HG03460 (cell line): ENCODE measurements at regions not wholly inside any gene's neighbourhood (a gene's known extent, or its start where the extent isn't known, plus 50 kb on each side); places are given as distances from the start of the nearest gene placed in this dataset.

ENCODE experiments used
- ATAC-seq: cut with Tn5 transposase; IDR thresholded peaks from one replicate; pipeline ENCODE4 v1.9.1; 2021; ENCODE audit not compliant: unreplicated experiment

GRCh38 chr13:84917252-84917878 lies 881.9 kb downstream of the SLITRK6 start:
- no peak for ATAC-seq

- ATAC-seq = no peak
Measured at GRCh38 chr13:84912720-84913119, 886.5 kb downstream of the SLITRK6 start.

DNA sequence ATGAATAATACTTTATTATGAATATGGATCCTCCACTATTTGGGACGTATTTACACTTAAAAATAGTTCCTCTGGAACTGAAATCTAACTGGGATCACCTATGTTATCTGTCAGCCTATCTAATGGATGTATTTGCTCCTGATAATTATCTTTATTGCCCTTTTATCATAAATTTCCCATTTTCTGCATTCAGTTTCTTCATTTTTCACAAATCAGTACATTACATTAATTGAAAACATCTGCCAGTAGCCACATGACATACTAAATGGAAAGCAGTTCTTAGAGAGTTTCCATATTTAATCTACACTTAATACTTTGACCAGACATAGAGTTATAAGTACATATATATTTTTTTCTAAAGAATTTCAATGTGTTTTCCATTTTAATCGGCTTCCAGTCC lies 888.8 kb downstream of the SLITRK6 start:
- ATAC-seq = no peak

DNA sequence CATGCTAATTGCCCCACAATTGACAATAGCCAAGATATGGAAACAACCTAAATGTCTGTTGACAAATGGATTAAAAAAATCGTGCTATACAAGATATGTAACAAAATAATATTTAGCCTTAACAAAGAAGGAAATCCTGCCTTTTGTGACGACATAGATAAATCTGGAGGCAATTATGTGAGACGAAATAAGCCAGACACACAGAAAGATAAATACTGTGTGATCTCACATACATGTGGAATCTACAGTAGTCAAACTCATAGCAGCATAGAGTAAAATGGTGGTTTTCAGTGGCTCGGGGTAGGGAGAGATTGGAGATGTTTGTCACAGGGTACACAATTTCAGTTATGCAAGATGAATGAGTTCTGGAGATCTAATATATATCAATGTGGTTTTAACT lies 895.8 kb downstream of the SLITRK6 start:
- ATAC-seq = no peak

DNA sequence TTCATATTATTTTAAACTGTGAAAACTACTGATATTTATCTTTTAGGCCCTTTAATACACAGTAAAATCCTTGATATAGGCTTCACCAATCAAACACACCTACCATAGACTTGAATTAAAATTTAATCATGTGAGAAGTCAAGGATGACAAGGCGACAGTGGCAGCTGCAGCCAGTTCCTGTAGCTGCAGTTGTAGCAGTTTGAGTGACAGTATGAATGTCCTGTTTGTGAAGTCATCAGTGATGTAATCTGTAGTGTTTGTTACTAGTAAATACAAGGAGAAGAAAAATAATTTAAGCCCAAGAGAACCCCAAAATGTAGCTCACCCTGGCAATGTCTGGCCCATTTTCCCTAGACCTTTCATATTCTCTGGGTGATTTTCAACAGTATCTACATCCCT lies 897.0 kb downstream of the SLITRK6 start:
- ATAC-seq = no peak

GRCh38 chr13:84896128-84896527 lies 903.1 kb downstream of the SLITRK6 start:
- ATAC-seq = peak; percentile 62

DNA sequence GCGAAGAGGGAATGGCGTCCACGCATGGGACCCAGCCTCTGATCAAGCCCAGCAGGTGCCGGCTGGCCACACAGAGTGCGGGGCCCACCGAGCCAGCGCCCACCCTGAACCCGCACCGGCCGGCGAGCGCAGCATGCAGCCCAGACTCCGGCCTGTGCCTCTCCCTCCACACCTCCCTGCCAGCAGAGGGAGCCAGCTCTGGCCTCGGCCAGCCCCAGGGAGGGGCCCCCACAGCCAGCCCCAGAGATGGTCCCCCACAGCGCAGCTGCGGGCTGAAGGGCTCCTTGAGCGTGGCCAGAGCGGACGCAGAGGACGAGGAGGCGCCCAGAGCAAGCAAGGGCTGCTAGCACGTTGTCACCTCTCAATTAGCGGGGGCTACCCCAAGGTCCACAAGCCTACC lies 904.5 kb downstream of the SLITRK6 start:
- ATAC-seq = no peak

DNA sequence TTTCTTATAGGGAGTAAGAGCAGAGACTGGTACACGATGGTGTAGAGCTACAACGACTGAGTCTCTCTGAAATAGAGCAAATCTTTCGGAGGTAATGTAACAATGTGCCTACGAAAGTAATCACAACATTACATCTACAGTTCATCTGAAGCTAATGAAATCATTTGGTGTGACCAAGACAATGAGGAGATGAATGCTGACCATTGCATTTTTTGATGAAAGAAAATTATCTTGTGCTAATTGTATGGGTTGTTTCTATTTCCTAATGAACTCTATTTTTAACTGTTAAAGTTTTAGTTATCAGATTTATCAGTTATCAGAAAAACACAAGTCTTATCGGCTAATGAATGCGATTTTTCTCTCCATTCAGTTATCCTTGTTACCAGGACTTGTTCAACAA lies 913.4 kb downstream of the SLITRK6 start:
- ATAC-seq = no peak

DNA sequence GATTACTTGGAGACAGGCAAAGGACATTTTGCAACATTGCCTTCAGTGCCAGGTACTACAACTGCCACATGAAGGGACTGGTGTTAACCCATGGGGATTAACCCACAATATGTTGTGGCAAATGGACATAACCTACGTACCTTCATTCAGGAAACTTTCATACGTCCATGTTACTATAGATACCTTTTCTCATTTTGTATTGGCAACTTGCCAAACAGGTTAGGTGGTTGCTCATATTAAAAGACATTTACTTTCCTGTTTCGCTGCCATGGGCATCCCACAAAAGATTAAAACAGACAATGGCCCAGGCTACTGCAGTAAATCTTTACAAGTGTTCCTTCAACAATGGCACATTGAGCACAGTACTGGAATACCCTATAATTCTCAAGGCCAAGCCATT lies 925.3 kb downstream of the SLITRK6 start:
- ATAC-seq = no peak

DNA sequence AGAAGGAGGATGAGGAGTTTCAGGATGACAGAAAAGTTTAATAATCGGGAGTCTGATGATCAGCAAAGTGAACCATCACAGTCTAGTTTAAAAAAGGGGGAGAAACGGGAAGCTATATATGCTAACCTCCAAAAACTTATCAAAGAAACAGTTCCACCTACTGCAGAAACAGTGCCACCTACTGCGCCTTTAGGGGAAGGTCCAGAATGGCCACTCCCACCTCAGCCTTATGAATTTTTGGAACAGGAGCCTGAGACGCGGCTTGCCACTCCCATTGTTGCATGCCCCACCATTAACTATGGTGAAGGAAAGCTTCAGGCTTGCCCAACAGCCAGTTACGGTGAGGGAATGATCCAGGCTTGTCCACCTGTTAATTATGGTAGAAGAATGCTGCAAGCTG lies 929.0 kb downstream of the SLITRK6 start:
- no peak for ATAC-seq

GRCh38 chr13:84867246-84867645 lies 932.0 kb downstream of the SLITRK6 start:
- no peak for ATAC-seq

GRCh38 chr13:84865783-84866221 lies 933.4 kb downstream of the SLITRK6 start:
- ATAC-seq = no peak

- ATAC-seq = no peak
Measured at GRCh38 chr13:84864341-84864740, 934.9 kb downstream of the SLITRK6 start.

DNA sequence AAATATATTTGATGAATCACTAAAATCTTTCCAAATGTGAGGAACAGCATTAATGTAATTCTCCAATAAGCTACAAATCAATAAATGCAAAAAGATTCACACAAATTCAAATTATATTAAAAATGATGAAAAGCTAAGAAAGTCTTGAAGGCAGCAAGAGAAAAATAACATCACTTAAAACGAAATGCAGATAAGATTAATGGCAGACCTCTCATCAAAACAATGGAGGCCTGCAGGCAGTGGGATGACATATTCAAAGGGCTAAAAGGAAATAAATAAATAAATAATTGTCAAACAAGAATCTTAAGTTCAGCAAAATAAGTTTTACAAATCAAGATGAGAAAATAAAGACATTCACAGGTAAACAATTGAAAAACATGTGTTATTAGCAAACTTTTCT lies 952.1 kb downstream of the SLITRK6 start:
- no peak for ATAC-seq

DNA sequence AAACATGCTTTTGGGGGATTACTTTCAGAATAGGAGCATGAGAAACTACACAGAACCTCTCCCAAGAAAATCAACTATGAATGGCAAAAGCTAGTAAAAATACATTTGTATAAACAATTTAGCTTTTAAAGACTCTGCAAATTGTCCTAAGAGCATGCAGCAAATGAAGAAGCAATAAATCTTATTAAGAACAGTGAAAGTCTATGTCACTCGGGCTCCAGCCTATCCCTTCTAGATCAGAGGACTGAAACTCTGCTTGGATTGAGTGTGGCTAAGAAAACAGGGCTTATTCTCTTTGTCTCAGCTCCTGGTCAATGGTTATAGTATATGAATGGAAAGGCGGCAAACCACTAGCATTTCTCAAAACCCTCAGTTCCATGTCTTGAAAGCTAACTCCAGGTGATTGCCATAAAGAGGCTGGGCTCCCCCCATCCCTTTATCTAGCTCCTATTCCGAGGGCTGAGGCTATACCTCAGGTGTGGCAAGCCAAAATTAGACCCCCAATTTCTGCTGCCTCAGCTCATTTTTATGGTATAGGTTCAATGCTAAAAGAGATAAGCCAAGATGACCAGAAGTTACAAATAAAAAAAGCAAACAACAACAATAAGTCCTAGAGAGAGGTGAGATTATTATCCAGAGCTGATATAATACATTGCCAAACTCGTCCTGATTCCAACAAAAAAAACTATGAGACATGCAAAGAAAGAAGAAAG lies 953.2 kb downstream of the SLITRK6 start:
- ATAC-seq = no peak

- no peak for ATAC-seq
Measured at GRCh38 chr13:84844473-84844872, 954.7 kb downstream of the SLITRK6 start.

DNA sequence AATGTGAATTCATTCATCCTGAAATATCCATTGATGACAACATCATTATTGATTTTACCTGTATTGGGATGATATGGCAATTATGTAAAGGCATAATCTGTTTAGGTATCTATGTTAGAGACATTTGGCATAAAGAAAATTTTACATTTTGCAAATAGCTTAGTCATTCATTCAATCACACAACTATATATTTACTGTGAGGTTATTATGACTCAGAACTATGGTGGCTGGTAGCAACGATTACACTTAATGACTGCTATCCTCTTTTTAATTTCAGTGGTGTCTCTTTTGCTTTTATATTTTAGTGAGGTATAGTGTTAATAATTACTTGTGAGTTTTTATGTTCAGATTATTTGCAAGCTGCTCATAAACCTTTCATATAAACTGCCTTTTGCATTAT lies 955.9 kb downstream of the SLITRK6 start:
- no peak for ATAC-seq

DNA sequence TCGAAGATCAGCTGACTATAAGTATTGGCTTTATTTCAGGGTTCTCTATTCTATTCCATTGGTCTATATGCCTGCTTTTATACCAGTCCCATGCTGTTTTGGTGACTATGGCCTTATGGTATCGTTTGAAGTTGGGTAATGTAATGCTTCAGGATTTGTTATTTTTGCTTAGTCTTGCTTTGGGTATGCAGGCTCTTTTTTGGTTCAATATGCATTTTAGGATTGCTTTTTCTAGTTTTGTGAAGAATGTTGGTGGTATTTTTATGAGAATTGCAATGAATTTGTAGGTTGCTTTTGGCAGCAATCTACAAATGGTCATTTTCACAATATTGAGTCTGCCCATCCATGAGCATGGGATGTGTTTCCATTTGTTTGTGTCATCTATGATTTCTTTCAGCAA lies 951.9 kb upstream of the SLITRK1 start:
- no peak for ATAC-seq

- no peak for ATAC-seq
Measured at GRCh38 chr13:84831666-84832657, 949.7 kb upstream of the SLITRK1 start.

DNA sequence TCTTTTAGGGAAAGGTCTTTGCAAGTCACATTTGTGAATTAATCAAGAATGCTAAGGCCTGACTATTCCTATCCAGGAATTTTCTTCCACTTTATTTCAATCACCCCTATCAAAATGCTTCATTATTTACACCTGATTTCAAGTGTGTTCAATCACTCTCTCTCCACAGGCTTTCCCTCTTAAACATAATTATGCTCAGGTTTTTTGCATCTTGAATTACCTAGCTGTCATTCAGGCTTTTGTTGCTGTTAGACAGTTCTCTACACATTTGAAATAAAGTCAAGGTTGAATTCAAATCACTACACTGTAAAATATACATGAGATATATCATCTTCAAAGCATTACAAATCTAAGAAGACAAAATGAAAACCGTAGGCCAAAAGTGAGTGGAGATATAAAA lies 941.3 kb upstream of the SLITRK1 start:
- no peak for ATAC-seq

DNA sequence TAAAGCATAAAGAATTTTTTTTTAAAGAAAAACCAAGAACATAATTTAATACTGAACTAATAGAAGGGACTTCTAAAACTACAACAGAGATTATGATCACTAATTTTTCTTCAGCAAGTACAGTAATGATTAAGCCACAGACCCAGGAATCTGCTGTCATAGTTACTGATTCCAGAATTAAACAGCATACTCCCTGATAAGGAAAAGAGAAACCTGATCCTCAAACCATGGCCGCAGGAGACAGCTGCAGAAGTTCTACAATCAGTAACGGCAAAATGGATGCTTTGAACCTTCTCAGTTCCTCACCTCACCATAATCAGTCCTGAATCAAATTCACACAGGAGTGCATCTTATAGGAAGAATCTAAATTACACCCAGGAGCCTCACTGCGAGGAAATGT lies 939.0 kb upstream of the SLITRK1 start:
- no peak for ATAC-seq
